ENCODE measurements at regions not wholly inside any gene's neighbourhood (a gene's known extent, or its start where the extent isn't known, plus 50 kb on each side); places are given as distances from the start of the nearest gene placed in this dataset.

GRCh38 chr9:105984714-105985113, 290.4 kb downstream of the TMEM38B start:
- no peak for TF ChIP-seq CTCF (IDR thresholded peaks at IDR 0.05; ENCODE audit: low read length, missing control alignments)
- DNase-seq (ENCODE audit: low read depth) = no peak
- no peak overlapping the region for H3K4me3 ChIP-seq (replicated peaks; ENCODE audit: low read depth, low read length)

GRCh38 chr9:105993116-105993854, 298.9 kb downstream of the TMEM38B start:
- no peak overlapping the region for H3K4me3 ChIP-seq (replicated peaks; ENCODE audit: low read depth, low read length)
- no peak for DNase-seq (ENCODE audit: low read depth)
- TF ChIP-seq CTCF (IDR thresholded peaks at IDR 0.05; ENCODE audit: low read length, missing control alignments) = no peak

- DNase-seq (ENCODE audit: low read depth) = no peak
- no peak for TF ChIP-seq CTCF (IDR thresholded peaks at IDR 0.05; ENCODE audit: low read length, missing control alignments)
Measured at GRCh38 chr9:105993921-105994715, 299.8 kb downstream of the TMEM38B start.

GRCh38 chr9:105994970-105995369, 300.6 kb downstream of the TMEM38B start:
- no peak overlapping the region for H3K4me3 ChIP-seq (replicated peaks; ENCODE audit: low read depth, low read length)
- DNase-seq (ENCODE audit: low read depth) = no peak
- TF ChIP-seq CTCF (IDR thresholded peaks at IDR 0.05; ENCODE audit: low read length, missing control alignments) = no peak

More at GRCh38 chr9:105993921-105994715, 299.8 kb downstream of the TMEM38B start:
- no peak overlapping the region for H3K4me3 ChIP-seq (replicated peaks; ENCODE audit: low read depth, low read length)

- no peak overlapping the region for H3K4me3 ChIP-seq (replicated peaks; ENCODE audit: low read depth, low read length)
- no peak for TF ChIP-seq CTCF (IDR thresholded peaks at IDR 0.05; ENCODE audit: low read length, missing control alignments)
- no peak for DNase-seq (ENCODE audit: low read depth)
Measured at GRCh38 chr9:106017198-106017740, 322.9 kb downstream of the TMEM38B start.

- TF ChIP-seq CTCF (IDR thresholded peaks at IDR 0.05; ENCODE audit: low read length, missing control alignments) = no peak
- H3K4me3 ChIP-seq (replicated peaks; ENCODE audit: low read depth, low read length) = no peak overlapping the region
- no peak for DNase-seq (ENCODE audit: low read depth)
Measured at GRCh38 chr9:106019039-106019680, 324.8 kb downstream of the TMEM38B start.

Measured in fibroblast of pulmonary artery (primary cell).